HG02885 (cell line): ENCODE measurements at regions not wholly inside any gene's neighbourhood (a gene's known extent, or its start where the extent isn't known, plus 50 kb on each side); places are given as distances from the start of the nearest gene placed in this dataset.

Experiments used
- ATAC-seq: cut with Tn5 transposase; IDR thresholded peaks from one replicate; pipeline ENCODE4 v1.9.1; 2021; ENCODE audit warnings: mild to moderate bottlenecking; ENCODE audit not compliant: unreplicated experiment, poor library complexity

GRCh38 chr18:27838225-27838624 is 338.7 kb downstream of the CDH2 start:
- no peak for ATAC-seq

- ATAC-seq, result no peak
Observed at GRCh38 chr18:27826101-27826500, 350.8 kb downstream of the CDH2 start.

GRCh38 chr18:27825689-27826088 is 351.2 kb downstream of the CDH2 start:
- no peak for ATAC-seq

- no peak for ATAC-seq
Observed at GRCh38 chr18:27824841-27825681, 351.9 kb downstream of the CDH2 start.

GRCh38 chr18:27824275-27824674 is 352.7 kb downstream of the CDH2 start:
- no peak for ATAC-seq

GRCh38 chr18:27823053-27823452 is 353.9 kb downstream of the CDH2 start:
- ATAC-seq, result no peak

GRCh38 chr18:27808683-27809082 is 368.2 kb downstream of the CDH2 start:
- ATAC-seq, result no peak

GRCh38 chr18:27803957-27804356 is 373.0 kb downstream of the CDH2 start:
- no peak for ATAC-seq

GRCh38 chr18:27797484-27797883 is 379.4 kb downstream of the CDH2 start:
- no peak for ATAC-seq

GRCh38 chr18:27794181-27794926 is 382.6 kb downstream of the CDH2 start:
- ATAC-seq, result no peak

GRCh38 chr18:27793013-27793785 is 383.7 kb downstream of the CDH2 start:
- ATAC-seq, result no peak

- no peak for ATAC-seq
Observed at GRCh38 chr18:27789406-27789805, 387.5 kb downstream of the CDH2 start.

GRCh38 chr18:27787547-27787946 is 389.4 kb downstream of the CDH2 start:
- no peak for ATAC-seq

- ATAC-seq, result no peak
Observed at GRCh38 chr18:27785815-27786471, 391.0 kb downstream of the CDH2 start.

GRCh38 chr18:27780061-27780745 is 396.7 kb downstream of the CDH2 start:
- no peak for ATAC-seq

- ATAC-seq, result no peak
Observed at GRCh38 chr18:27778925-27779324, 398.0 kb downstream of the CDH2 start.

GRCh38 chr18:27778441-27778840 is 398.5 kb downstream of the CDH2 start:
- ATAC-seq, result no peak

- ATAC-seq, result no peak
Observed at GRCh38 chr18:27772081-27772480, 404.8 kb downstream of the CDH2 start.

- no peak for ATAC-seq
Observed at GRCh38 chr18:27771571-27771970, 405.4 kb downstream of the CDH2 start.

- ATAC-seq, result no peak
Observed at GRCh38 chr18:27769152-27769551, 407.8 kb downstream of the CDH2 start.
